GM12864 (cell line): ENCODE measurements at regions not wholly inside any gene's neighbourhood (a gene's known extent, or its start where the extent isn't known, plus 50 kb on each side); places are given as distances from the start of the nearest gene placed in this dataset.
"Not testable (repeated sequence)": the region's sequence is repeated elsewhere in the genome, so short reads cannot be mapped to it uniquely, and the experiment has no call there.

Experiments
- DNase-seq: peaks from one replicate; pipeline ENCODE4 v3.0.0-alpha.2; 2011; ENCODE audit warnings: low read depth
- H3K4me3 ChIP-seq: 2 replicates; pipeline ENCODE4 v1.5.1; 2011; ENCODE audit warnings: mild to moderate bottlenecking, low read depth, low read length, control low read depth
- CTCF ChIP-seq: IDR thresholded peaks from 2 replicates; pipeline ENCODE4 v1.5.1; 2011; ENCODE audit warnings: low read depth, mild to moderate bottlenecking, moderate library complexity, low read length, control low read depth, inconsistent platforms; ENCODE audit errors: missing control alignments

DNA sequence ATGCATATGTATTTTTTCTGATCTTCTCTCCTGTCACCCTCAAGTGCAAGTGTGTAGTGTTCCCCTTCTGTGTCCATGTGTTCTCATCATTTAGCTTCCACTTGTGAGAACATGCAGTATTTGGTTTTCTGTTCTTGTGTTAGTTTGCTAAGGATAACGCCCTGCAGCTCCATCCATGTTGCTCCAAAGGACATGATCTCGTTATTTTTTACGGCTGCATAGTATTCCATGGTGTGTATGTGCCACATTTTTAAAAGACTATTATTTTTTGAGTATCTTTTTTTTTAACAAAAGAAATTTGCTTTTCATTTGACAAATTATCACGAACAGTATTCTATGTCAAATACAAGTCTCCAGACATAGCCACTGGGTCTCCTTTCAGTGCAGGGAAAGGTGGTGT is 110.1 kb upstream of the ZNF746 start:
- no peak for TF ChIP-seq CTCF
- DNase-seq: no peak

GRCh38 chr7:149606826-149607225 is 109.2 kb upstream of the ZNF746 start:
- no peak overlapping the region for H3K4me3 ChIP-seq
- DNase-seq: no peak
- no peak for TF ChIP-seq CTCF

More for the DNA sequence above, 110.1 kb upstream of the ZNF746 start:
- no peak overlapping the region for H3K4me3 ChIP-seq

- no peak overlapping the region for H3K4me3 ChIP-seq
- no peak for DNase-seq
- no peak for TF ChIP-seq CTCF
These were observed 108.1 kb upstream of the ZNF746 start for GRCh38 chr7:149605696-149606095.

GRCh38 chr7:149604521-149604920 is 106.9 kb upstream of the ZNF746 start:
- H3K4me3 ChIP-seq: no peak overlapping the region
- DNase-seq: no peak
- TF ChIP-seq CTCF: no peak

DNA sequence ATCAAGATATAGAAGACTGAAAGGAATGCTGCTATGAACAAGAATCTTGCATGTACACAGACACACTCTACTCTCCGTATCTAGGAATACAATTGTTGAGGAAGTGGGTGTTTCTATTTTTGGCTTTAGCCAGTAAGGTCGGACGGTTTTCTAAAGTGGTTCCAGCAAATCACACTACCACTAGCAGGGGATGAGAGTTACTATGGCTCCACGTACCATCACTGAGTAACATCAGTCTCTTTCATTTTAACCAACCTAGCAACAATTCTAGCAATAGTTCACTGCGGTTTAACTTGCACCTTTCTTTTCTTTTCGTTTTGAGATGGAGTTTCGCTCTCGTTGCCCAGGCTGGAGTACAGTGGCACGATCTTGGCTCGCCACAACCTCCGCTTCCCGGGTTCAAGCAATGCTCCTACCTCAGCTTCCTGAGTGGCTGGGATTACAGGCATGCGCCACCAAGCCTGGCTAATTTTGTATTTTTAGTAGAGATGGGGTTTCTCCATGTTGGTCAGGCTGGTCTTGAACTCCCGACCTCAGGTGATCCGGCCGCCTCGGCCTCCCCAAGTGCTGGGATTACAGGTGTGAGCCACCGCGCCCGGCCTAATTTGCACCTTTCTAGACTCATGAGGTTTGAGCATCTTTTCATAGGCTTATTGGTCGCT is 103.2 kb upstream of the ZNF746 start:
- peak; percentile 82 for DNase-seq
- not testable (repeated sequence) for H3K4me3 ChIP-seq

GRCh38 chr7:149599636-149600206 is 102.1 kb upstream of the ZNF746 start:
- TF ChIP-seq CTCF: no peak
- no peak overlapping the region; the same call in 1 of the 2 replicates for H3K4me3 ChIP-seq
- peak; percentile 44 for DNase-seq

- peak; percentile 65 for TF ChIP-seq CTCF
- no peak overlapping the region for H3K4me3 ChIP-seq
- no peak for DNase-seq
These were observed 101.2 kb upstream of the ZNF746 start for GRCh38 chr7:149598721-149599308.

DNA sequence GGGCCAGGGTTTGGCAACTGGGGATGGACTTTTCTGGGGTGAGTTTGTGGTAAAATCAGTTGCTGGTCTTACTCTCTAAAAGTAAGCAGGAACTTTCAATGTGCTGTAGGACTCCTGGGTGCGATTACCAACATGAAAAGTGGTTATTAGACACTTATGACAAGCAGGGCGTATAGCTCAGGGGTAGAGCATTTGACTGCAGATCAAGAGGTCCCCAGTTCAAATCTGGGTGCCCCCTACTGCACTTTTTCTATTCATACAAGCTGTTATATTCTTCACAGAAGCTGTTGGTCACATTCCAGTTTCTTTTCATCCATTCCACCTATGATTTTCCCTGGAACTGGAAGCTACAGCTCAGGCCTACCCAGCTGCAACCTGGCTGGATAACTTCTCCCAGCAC is 100.2 kb upstream of the ZNF746 start:
- DNase-seq, H3K4me3 ChIP-seq: not testable (repeated sequence)
